BE2C (cell line): ENCODE measurements at regions not wholly inside any gene's neighbourhood (a gene's known extent, or its start where the extent isn't known, plus 50 kb on each side); places are given as distances from the start of the nearest gene placed in this dataset.

ENCODE experiments used
- DNase-seq: peaks from one replicate; pipeline ENCODE4 v3.0.0-alpha.2; 2020
- H3K27me3 ChIP-seq: fragments of 250-450 bp; sonication (Bioruptor Pico); 2 replicates; pipeline ENCODE4 v1.5.1; 2020; ENCODE audit warnings: mild to moderate bottlenecking
- H3K36me3 ChIP-seq: fragments of 250-450 bp; sonication (Bioruptor Pico); 2 replicates; pipeline ENCODE4 v1.5.1; 2020; ENCODE audit warnings: mild to moderate bottlenecking
- H3K4me1 ChIP-seq: fragments of 250-450 bp; sonication (Bioruptor Pico); 2 replicates; pipeline ENCODE4 v1.5.1; 2020
- H3K4me3 ChIP-seq: 2 replicates; pipeline ENCODE4 v1.5.1; 2011; ENCODE audit warnings: low read depth, low read length
- H3K9me3 ChIP-seq: fragments of 250-450 bp; sonication (Bioruptor Pico); 2 replicates; pipeline ENCODE4 v1.5.1; 2020
- CTCF ChIP-seq: IDR thresholded peaks from 2 replicates; pipeline ENCODE4 v1.5.1; 2012; ENCODE audit warnings: mild to moderate bottlenecking, low read depth, low read length

GRCh38 chr5:104071887-104072286, 509.3 kb upstream of the NUDT12 start:
- Histone ChIP-seq H3K27me3 (no peaks in the 10 kb centered on the region), H3K36me3 (no peaks in the 10 kb centered on the region), H3K4me1 (no peaks in the 10 kb centered on the region), H3K4me3 (no peak overlapping the region), H3K9me3 (no peaks in the 10 kb centered on the region)
- no peak for DNase-seq
- TF ChIP-seq CTCF: no peak

- DNase-seq: no peak
- H3K4me3 ChIP-seq: no peak overlapping the region
- H3K27me3 ChIP-seq: no peaks in the 10 kb centered on the region
- no peaks in the 10 kb centered on the region for H3K36me3 ChIP-seq
- TF ChIP-seq CTCF: no peak
- H3K4me1 ChIP-seq: no peaks in the 10 kb centered on the region
- no peaks in the 10 kb centered on the region for H3K9me3 ChIP-seq
These were observed 500.2 kb upstream of the NUDT12 start for GRCh38 chr5:104062621-104063377.

- H3K9me3 ChIP-seq: no peaks in the 10 kb centered on the region
These were observed 499.1 kb upstream of the NUDT12 start for GRCh38 chr5:104061707-104062106.

GRCh38 chr5:104053353-104053649, 490.7 kb upstream of the NUDT12 start:
- no peaks in the 10 kb centered on the region for H3K36me3 ChIP-seq
- H3K27me3 ChIP-seq: no peaks in the 10 kb centered on the region
- no peak for TF ChIP-seq CTCF
- H3K9me3 ChIP-seq: no peaks in the 10 kb centered on the region
- H3K4me3 ChIP-seq: no peak overlapping the region
- no peaks in the 10 kb centered on the region; the same call in 1 of the 2 replicates for H3K4me1 ChIP-seq
- DNase-seq: no peak

More at GRCh38 chr5:104061707-104062106, 499.1 kb upstream of the NUDT12 start:
- H3K27me3 ChIP-seq: no peaks in the 10 kb centered on the region
- no peak for DNase-seq
- no peak for TF ChIP-seq CTCF
- H3K36me3 ChIP-seq: no peaks in the 10 kb centered on the region
- H3K4me3 ChIP-seq: no peak overlapping the region
- no peaks in the 10 kb centered on the region for H3K4me1 ChIP-seq

- no peaks in the 10 kb centered on the region for H3K36me3 ChIP-seq
- no peaks in the 10 kb centered on the region; the same call in 1 of the 2 replicates for H3K4me1 ChIP-seq
- H3K27me3 ChIP-seq: no peaks in the 10 kb centered on the region
- TF ChIP-seq CTCF: no peak
- H3K9me3 ChIP-seq: no peaks in the 10 kb centered on the region
- no peak for DNase-seq
- H3K4me3 ChIP-seq: no peak overlapping the region
These were observed 490.2 kb upstream of the NUDT12 start for GRCh38 chr5:104052558-104053352.

- no peak overlapping the region for H3K4me3 ChIP-seq
- H3K36me3 ChIP-seq: no peaks in the 10 kb centered on the region
- no peak for DNase-seq
- H3K9me3 ChIP-seq: no peaks in the 10 kb centered on the region
- no peaks in the 10 kb centered on the region; the same call in 1 of the 2 replicates for H3K4me1 ChIP-seq
- H3K27me3 ChIP-seq: no peaks in the 10 kb centered on the region
- TF ChIP-seq CTCF: no peak
These were observed 487.8 kb upstream of the NUDT12 start for GRCh38 chr5:104050436-104050835.
